PC-9 (cell line): ENCODE measurements at regions not wholly inside any gene's neighbourhood (a gene's known extent, or its start where the extent isn't known, plus 50 kb on each side); places are given as distances from the start of the nearest gene placed in this dataset.
"Not testable (repeated sequence)": the region's sequence is repeated elsewhere in the genome, so short reads cannot be mapped to it uniquely, and the experiment has no call there.

Source experiments
- CTCF ChIP-seq: fragments of 200-600 bp; sonication (generic); conservative IDR thresholded peaks from 2 replicates; pipeline ENCODE4 v1.6.1; 2017; ENCODE audit warnings: mixed run types, antibody characterized with exemption, mild to moderate bottlenecking, moderate library complexity
- EZH2 ChIP-seq: fragments of 200-600 bp; sonication (generic); IDR thresholded peaks from 2 replicates; pipeline ENCODE4 v1.8.0; 2017; ENCODE audit warnings: antibody characterized with exemption, low read depth

GRCh38 chr18:14435460-14435859 lies 107.9 kb downstream of the POTEC start:
- TF ChIP-seq CTCF, EZH2: not testable (repeated sequence)
